ENCODE measurements at regions not wholly inside any gene's neighbourhood (a gene's known extent, or its start where the extent isn't known, plus 50 kb on each side); places are given as distances from the start of the nearest gene placed in this dataset.
A peak's percentile ranks its signal among the peaks of the same experiment; 100 is the strongest.

DNA sequence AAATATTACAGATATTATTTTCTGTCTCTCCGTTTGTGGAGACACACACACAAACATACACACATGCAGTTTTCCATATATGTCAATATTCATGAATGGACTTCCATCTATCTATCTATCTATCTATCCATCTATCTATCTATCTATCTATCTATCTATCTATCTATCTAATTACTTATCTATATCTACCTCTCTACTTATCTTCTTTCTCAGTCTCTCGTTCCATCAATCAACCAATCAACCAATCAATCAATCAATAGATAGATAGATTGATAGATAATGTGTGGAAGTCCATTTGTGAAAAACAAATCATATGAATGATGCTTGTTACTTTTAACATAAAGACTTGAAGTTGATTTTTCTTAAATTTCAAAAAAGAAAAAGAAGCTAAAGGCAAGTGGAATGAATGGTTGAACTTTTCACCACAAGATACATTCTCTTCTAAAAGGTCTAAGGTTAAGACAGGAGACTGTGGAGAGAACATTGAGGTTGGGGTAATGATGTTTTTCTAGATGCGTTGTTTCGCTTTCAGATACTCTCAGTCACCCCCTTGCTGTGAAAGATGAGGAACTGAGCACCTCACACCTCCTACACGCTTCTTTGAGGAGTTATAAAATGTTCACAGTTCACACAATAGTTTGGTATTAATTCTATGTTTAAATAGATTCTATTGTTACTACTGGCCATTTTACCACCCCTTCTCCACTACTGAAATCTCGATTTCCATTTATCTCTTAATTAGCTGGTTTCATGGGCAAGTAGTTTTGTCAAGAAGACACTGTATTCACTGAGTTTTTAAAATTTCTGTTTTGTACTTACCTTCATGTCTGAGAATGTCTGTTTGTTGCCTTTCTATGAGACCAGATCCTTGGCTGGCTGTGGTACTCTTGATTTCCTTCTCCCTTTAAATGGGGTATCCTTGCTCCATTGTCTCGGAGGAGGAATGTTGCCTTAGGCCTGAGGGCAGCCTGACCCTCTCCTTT lies 114.1 kb downstream of the EMX2 start (continued):
- TF ChIP-seq NR2C2 (IDR thresholded peaks at IDR 0.05; ENCODE audit: borderline replicate concordance, control insufficient read depth, insufficient read length, low read depth) = no peak
- no peak for TF ChIP-seq TARDBP (IDR thresholded peaks at IDR 0.05; ENCODE audit: borderline replicate concordance)
- no peak for TF ChIP-seq MYC (IDR thresholded peaks at IDR 0.05; ENCODE audit: insufficient read depth, insufficient read length, insufficient replicate concordance, low read length, severe bottlenecking)
- TF ChIP-seq CREB1 (IDR thresholded peaks at IDR 0.05; ENCODE audit: low read depth) = peak; percentile 55; the same call in 1 of the 2 replicates
- peak; percentile 74; the same call in 1 of the 2 replicates for TF ChIP-seq MLLT1 (IDR thresholded peaks at IDR 0.05)
- TF ChIP-seq SRF (IDR thresholded peaks at IDR 0.05; ENCODE audit: low read depth in 2 of 2, low read length in 2 of 2) = no peak
- TF ChIP-seq ZNF622 (IDR thresholded peaks at IDR 0.05) = no peak
- TF ChIP-seq SREBF1 (IDR thresholded peaks at IDR 0.05; ENCODE audit: low read length) = no peak
- TF ChIP-seq TCF7 (IDR thresholded peaks at IDR 0.05; ENCODE audit: borderline replicate concordance) = peak; percentile 62; the same call in 1 of the 2 replicates
- TF ChIP-seq IKZF1 (conservative IDR thresholded peaks at IDR 0.05) = peak; percentile 94
- no peak for TF ChIP-seq HDGF (IDR thresholded peaks at IDR 0.05)
- no peak for TF ChIP-seq BRCA1 (IDR thresholded peaks at IDR 0.05; ENCODE audit: low read depth, low read length)
- TF ChIP-seq BCLAF1 (IDR thresholded peaks at IDR 0.05) = no peak
- TF ChIP-seq CHD1 (IDR thresholded peaks at IDR 0.05; ENCODE audit: low read depth, low read length) = no peak
- TF ChIP-seq, protein P1, sequence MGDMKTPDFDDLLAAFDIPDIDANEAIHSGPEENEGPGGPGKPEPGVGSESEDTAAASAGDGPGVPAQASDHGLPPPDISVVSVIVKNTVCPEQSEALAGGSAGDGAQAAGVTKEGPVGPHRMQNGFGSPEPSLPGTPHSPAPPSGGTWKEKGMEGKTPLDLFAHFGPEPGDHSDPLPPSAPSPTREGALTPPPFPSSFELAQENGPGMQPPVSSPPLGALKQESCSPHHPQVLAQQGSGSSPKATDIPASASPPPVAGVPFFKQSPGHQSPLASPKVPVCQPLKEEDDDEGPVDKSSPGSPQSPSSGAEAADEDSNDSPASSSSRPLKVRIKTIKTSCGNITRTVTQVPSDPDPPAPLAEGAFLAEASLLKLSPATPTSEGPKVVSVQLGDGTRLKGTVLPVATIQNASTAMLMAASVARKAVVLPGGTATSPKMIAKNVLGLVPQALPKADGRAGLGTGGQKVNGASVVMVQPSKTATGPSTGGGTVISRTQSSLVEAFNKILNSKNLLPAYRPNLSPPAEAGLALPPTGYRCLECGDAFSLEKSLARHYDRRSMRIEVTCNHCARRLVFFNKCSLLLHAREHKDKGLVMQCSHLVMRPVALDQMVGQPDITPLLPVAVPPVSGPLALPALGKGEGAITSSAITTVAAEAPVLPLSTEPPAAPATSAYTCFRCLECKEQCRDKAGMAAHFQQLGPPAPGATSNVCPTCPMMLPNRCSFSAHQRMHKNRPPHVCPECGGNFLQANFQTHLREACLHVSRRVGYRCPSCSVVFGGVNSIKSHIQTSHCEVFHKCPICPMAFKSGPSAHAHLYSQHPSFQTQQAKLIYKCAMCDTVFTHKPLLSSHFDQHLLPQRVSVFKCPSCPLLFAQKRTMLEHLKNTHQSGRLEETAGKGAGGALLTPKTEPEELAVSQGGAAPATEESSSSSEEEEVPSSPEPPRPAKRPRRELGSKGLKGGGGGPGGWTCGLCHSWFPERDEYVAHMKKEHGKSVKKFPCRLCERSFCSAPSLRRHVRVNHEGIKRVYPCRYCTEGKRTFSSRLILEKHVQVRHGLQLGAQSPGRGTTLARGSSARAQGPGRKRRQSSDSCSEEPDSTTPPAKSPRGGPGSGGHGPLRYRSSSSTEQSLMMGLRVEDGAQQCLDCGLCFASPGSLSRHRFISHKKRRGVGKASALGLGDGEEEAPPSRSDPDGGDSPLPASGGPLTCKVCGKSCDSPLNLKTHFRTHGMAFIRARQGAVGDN (IDR thresholded peaks at IDR 0.05) = peak; percentile 81
- no peak for TF ChIP-seq FOXK2 (IDR thresholded peaks at IDR 0.05)
- no peak for TF ChIP-seq HSF1 (IDR thresholded peaks at IDR 0.05; ENCODE audit: low read depth, low read length)
- no peak; the same call in 1 of the 2 replicates for TF ChIP-seq RCOR1 (conservative IDR thresholded peaks at IDR 0.05; ENCODE audit: low read depth, low read length)
- TF ChIP-seq CBX3 (IDR thresholded peaks at IDR 0.05; ENCODE audit: borderline replicate concordance, low read depth) = no peak
- no peak for TF ChIP-seq GABPA (IDR thresholded peaks at IDR 0.05; ENCODE audit: low read depth)
- no peak for TF ChIP-seq POLR2AphosphoS2 (IDR thresholded peaks at IDR 0.05; ENCODE audit: low read depth, low read length)

Measured in GM12878 (cell line).